ENCODE measurements at regions not wholly inside any gene's neighbourhood (a gene's known extent, or its start where the extent isn't known, plus 50 kb on each side); places are given as distances from the start of the nearest gene placed in this dataset.

DNA sequence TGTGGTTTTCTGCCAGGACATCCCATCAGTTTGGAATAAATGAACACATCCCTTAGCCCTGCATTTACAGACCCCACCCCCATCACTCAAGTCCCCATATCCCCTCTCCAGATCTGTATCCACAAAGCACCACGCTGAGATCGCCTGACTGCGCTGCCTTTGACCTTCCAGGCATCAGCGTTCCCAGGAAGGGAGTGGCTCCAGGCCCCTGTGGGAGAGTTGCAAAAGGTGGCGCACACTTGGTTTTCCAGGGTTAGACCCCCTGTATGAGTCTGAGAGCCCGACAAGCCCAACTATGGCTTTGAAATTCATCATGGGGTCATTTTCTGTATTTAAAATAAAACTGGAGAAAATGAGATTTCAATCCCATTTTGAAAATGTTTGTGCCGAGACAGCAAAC is 137.0 kb upstream of the ZNF236 start:
- H2BK120ac ChIP-seq (ENCODE audit: low read depth, low read length) = no peak overlapping the region
- no peak overlapping the region for H3K18ac ChIP-seq (ENCODE audit: low read depth, low read length)
- H3K4me3 ChIP-seq (ENCODE audit: insufficient read depth, low read depth, low read length) = no peak overlapping the region
- DNase-seq = no peak
- no peak overlapping the region for H2BK5ac ChIP-seq (ENCODE audit: low read depth, low read length, poor library complexity, severe bottlenecking)
- H4K8ac ChIP-seq (ENCODE audit: low read depth in 2 of 2, low read length in 2 of 2) = no peak overlapping the region
- no peak overlapping the region for H3K4me2 ChIP-seq (ENCODE audit: low read depth, low read length)
- in situ Hi-C loops (cut with MboI; ENCODE audit: low sequenced_read_pairs) (loop anchor here (5.0 kb wide), 1 partner anchor 288 kb away; no protein-coding TSS in a partner anchor), intact Hi-C loops (cut with micrococcal nuclease) (loop anchor here (5.0 kb wide), 1 partner anchor 63 kb away; no protein-coding TSS in a partner anchor), dilution Hi-C loops (cut with HindIII; ENCODE audit: low sequenced_read_pairs, unreplicated experiment) (no loop called here)
- no peak overlapping the region for H3K14ac ChIP-seq (replicated peaks; ENCODE audit: low read depth, low read length)
- H3K4me1 ChIP-seq (ENCODE audit: control insufficient read depth, insufficient read depth, low read length) = no peaks in the 10 kb centered on the region; the same call in 1 of the 2 replicates
- H4K20me1 ChIP-seq (ENCODE audit: insufficient read depth, low read length) = no peaks in the 10 kb centered on the region
- no peaks in the 10 kb centered on the region for H3K9me1 ChIP-seq (ENCODE audit: insufficient read depth, low read length)
- ChIA-PET CTCF (interaction anchor here (0.7 kb wide), 1 partner anchor 297 kb away, joined by 3 read pairs; no protein-coding TSS in a partner anchor), POLR2A (ENCODE audit: unreplicated experiment) (no interaction called here)
- H2AFZ ChIP-seq (replicated peaks; ENCODE audit: low read length, poor library complexity) = no peak overlapping the region
- H3K27me3 ChIP-seq (ENCODE audit: control insufficient read depth, insufficient read depth, low read length) = peaks cover 40% of the 10 kb centered on the region
- H2AK5ac ChIP-seq (ENCODE audit: low read depth, low read length) = no peak overlapping the region
- no peak overlapping the region for H3K27ac ChIP-seq (ENCODE audit: insufficient read depth, low read length)
- H4K91ac ChIP-seq (ENCODE audit: insufficient read depth, low read depth, low read length) = no peak overlapping the region
- no peak for ATAC-seq (ENCODE audit: low read depth)
- no peak overlapping the region for H3K9ac ChIP-seq (ENCODE audit: low read depth, low read length)
- H2BK20ac ChIP-seq (ENCODE audit: low read depth, low read length) = no peak overlapping the region
- no peak overlapping the region for H3K4ac ChIP-seq (ENCODE audit: low read depth, low read length)
- no peak overlapping the region for H3K23ac ChIP-seq (ENCODE audit: low read depth, low read length)
- 0 out of 2 replicates have a peak, but pooled peaks cover 2% of the 10 kb centered on the region for H3K9me3 ChIP-seq (ENCODE audit: control insufficient read depth, insufficient read depth, low read length)
- H3K36me3 ChIP-seq (ENCODE audit: control insufficient read depth, insufficient read depth, low read length) = no peaks in the 10 kb centered on the region
- H3K56ac ChIP-seq (ENCODE audit: extremely low read depth, insufficient read depth, low read length) = no peak overlapping the region
- H2AK9ac ChIP-seq (replicated peaks; ENCODE audit: low read depth, low read length, poor library complexity) = no peak overlapping the region
- TF ChIP-seq MAFK (IDR thresholded peaks at IDR 0.05; ENCODE audit: low read depth, low read length) (no peak), NFE2L2 (IDR thresholded peaks at IDR 0.05; ENCODE audit: low read depth, low read length) (no peak), MAZ (IDR thresholded peaks at IDR 0.05; ENCODE audit: borderline replicate concordance, low read depth, low read length) (no peak), RFX5 (IDR thresholded peaks at IDR 0.05; ENCODE audit: low read depth, low read length) (no peak), RCOR1 (IDR thresholded peaks at IDR 0.05; ENCODE audit: insufficient replicate concordance, low read length) (no peak), BHLHE40 (IDR thresholded peaks at IDR 0.05; ENCODE audit: low read depth, low read length) (no peak), RAD21 (IDR thresholded peaks at IDR 0.05; ENCODE audit: low read length) (no peak), SMC3 (IDR thresholded peaks at IDR 0.05; ENCODE audit: low read depth, low read length) (no peak)
- TF ChIP-seq, protein P1, sequence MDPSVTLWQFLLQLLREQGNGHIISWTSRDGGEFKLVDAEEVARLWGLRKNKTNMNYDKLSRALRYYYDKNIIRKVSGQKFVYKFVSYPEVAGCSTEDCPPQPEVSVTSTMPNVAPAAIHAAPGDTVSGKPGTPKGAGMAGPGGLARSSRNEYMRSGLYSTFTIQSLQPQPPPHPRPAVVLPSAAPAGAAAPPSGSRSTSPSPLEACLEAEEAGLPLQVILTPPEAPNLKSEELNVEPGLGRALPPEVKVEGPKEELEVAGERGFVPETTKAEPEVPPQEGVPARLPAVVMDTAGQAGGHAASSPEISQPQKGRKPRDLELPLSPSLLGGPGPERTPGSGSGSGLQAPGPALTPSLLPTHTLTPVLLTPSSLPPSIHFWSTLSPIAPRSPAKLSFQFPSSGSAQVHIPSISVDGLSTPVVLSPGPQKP (IDR thresholded peaks at IDR 0.05; ENCODE audit: borderline replicate concordance, low read depth, low read length) = no peak
- no peaks in the 10 kb centered on the region for H3K79me1 ChIP-seq (ENCODE audit: low read depth in 1 of 2, low read length in 2 of 2)
- H2BK15ac ChIP-seq (ENCODE audit: low read depth, low read length) = no peak overlapping the region
- no peak overlapping the region for H4K5ac ChIP-seq (ENCODE audit: low read depth, low read length)
- 60% methylated on average over 1 of the region's 7 CpGs; no CpG with 5 or more reads in 1 of the 2 experiments for WGBS, 2 experiments (ENCODE audit: extremely low coverage in 2 of 2, insufficient read length in 1 of 2)
- no TSS peak for BruUV-seq (replicated peaks)

Measured in IMR-90 (cell line).